Spleen (tissue), 7 donors: ENCODE measurements at regions not wholly inside any gene's neighbourhood (a gene's known extent, or its start where the extent isn't known, plus 50 kb on each side); places are given as distances from the start of the nearest gene placed in this dataset.

Experiments used
- CTCF ChIP-seq, 11 experiments: fragments of 200-600 bp in 7 of 11; fragments of 450-650 bp in 4 of 11; sonication (generic) in 4 of 11; IDR thresholded peaks in 8 of 11; conservative IDR thresholded peaks in 3 of 11; 1 replicate in 7 of 11; 2 replicates in 4 of 11; pipeline versions ENCODE4 v1.4.0 to v1.8.0; 2016 to 2021; ENCODE audit warnings: antibody characterized with exemption in 11 of 11, inconsistent platforms in 4 of 11, mild to moderate bottlenecking in 1 of 11
- POLR2A ChIP-seq, 3 donors: fragments of 450-650 bp; IDR thresholded peaks; one replicate each; pipeline ENCODE4 v1.5.1; 2017; ENCODE audit warnings: antibody characterized with exemption in 3 of 3, mild to moderate bottlenecking in 1 of 3
- POLR2AphosphoS5 ChIP-seq, 3 donors: sonication (generic); formaldehyde crosslinking; IDR thresholded peaks; one replicate each; pipeline ENCODE4 v1.5.1; 2017; ENCODE audit warnings: antibody characterized with exemption in 3 of 3
- donor health status: DM: no; HTN: no; CAD: no; lungs with moderate emphysema.
- donor health status: DM: no; HTN: no; CAD: no.
- donor health status: DM: no; HTN: no; CAD: no.

GRCh38 chr3:146834917-146835316, 229.8 kb upstream of the PLSCR5 start:
- TF ChIP-seq CTCF (IDR thresholded peaks at IDR 0.05 in 8 of 11, conservative IDR thresholded peaks at IDR 0.05 in 3 of 11) (no peak), POLR2A (IDR thresholded peaks at IDR 0.05) (no peak), POLR2AphosphoS5 (IDR thresholded peaks at IDR 0.05) (no peak)
